NCI-H2196 (cell line): ENCODE measurements at regions not wholly inside any gene's neighbourhood (a gene's known extent, or its start where the extent isn't known, plus 50 kb on each side); places are given as distances from the start of the nearest gene placed in this dataset.
"Not testable (repeated sequence)": the region's sequence is repeated elsewhere in the genome, so short reads cannot be mapped to it uniquely, and the experiment has no call there.

ENCODE experiments used
- DNase-seq: peaks from one replicate; lab custom pipeline; 2025; ENCODE audit not compliant: unreplicated experiment; lab: John Stamatoyannopoulos, UW

- no peak for DNase-seq
These were observed 382.1 kb upstream of the CTSO start for GRCh38 chr4:156335721-156336120.

GRCh38 chr4:156330436-156331031 is 376.9 kb upstream of the CTSO start:
- DNase-seq = no peak

GRCh38 chr4:156329779-156330178 is 376.1 kb upstream of the CTSO start:
- DNase-seq = no peak

- DNase-seq = no peak
These were observed 375.2 kb upstream of the CTSO start for GRCh38 chr4:156328882-156329281.

GRCh38 chr4:156326246-156326645 is 372.6 kb upstream of the CTSO start:
- DNase-seq = no peak

- DNase-seq = no peak
These were observed 368.9 kb upstream of the CTSO start for GRCh38 chr4:156322592-156322991.

- no peak for DNase-seq
These were observed 367.5 kb upstream of the CTSO start for GRCh38 chr4:156321203-156321602.

GRCh38 chr4:156313497-156313896 is 359.8 kb upstream of the CTSO start:
- DNase-seq = no peak

GRCh38 chr4:156312261-156312847 is 358.7 kb upstream of the CTSO start:
- DNase-seq = no peak

GRCh38 chr4:156309031-156309430 is 355.4 kb upstream of the CTSO start:
- DNase-seq = no peak

- no peak for DNase-seq
These were observed 350.0 kb upstream of the CTSO start for GRCh38 chr4:156303708-156304107.

- peak; percentile 28 for DNase-seq
These were observed 344.6 kb upstream of the CTSO start for GRCh38 chr4:156298230-156298629.

GRCh38 chr4:156295676-156296195 is 342.1 kb upstream of the CTSO start:
- no peak for DNase-seq

- no peak for DNase-seq
These were observed 340.9 kb upstream of the CTSO start for GRCh38 chr4:156294577-156294976.

GRCh38 chr4:156293657-156294297 is 340.1 kb upstream of the CTSO start:
- no peak for DNase-seq

GRCh38 chr4:156291317-156291716 is 337.7 kb upstream of the CTSO start:
- DNase-seq = no peak

GRCh38 chr4:156290811-156291210 is 337.1 kb upstream of the CTSO start:
- DNase-seq = no peak

GRCh38 chr4:156290026-156290425 is 336.4 kb upstream of the CTSO start:
- not testable (repeated sequence) for DNase-seq

- no peak for DNase-seq
These were observed 327.0 kb upstream of the CTSO start for GRCh38 chr4:156280686-156281085.

GRCh38 chr4:156265407-156265806 is 311.7 kb upstream of the CTSO start:
- no peak for DNase-seq

- no peak for DNase-seq
These were observed 307.6 kb upstream of the CTSO start for GRCh38 chr4:156261230-156261629.

GRCh38 chr4:156255230-156256007 is 301.8 kb upstream of the CTSO start:
- peak; percentile 17 for DNase-seq
